Lung (tissue), 11 donors: ENCODE measurements at regions not wholly inside any gene's neighbourhood (a gene's known extent, or its start where the extent isn't known, plus 50 kb on each side); places are given as distances from the start of the nearest gene placed in this dataset.
"Not testable (repeated sequence)": the region's sequence is repeated elsewhere in the genome, so short reads cannot be mapped to it uniquely, and the experiment has no call there.

Experiments used
- ATAC-seq: fragments of 200-7000 bp; cut with Tn5 transposase; one replicate; pipeline ENCODE4 v1.9.1; 2020; ENCODE audit warnings: moderate number of reproducible peaks; ENCODE audit not compliant: insufficient read depth, low FRiP score
- DNase-seq, 3 donors: peaks; one replicate each; pipeline ENCODE4 v3.0.0-alpha.2; 2013 to 2017
- H3K27ac ChIP-seq, 2 donors: one replicate each; pipeline ENCODE4 v1.5.1; 2013; ENCODE audit warnings: mild to moderate bottlenecking in 2 of 2, moderate library complexity in 2 of 2, control low read depth in 1 of 2, inconsistent platforms in 1 of 2, low read depth in 1 of 2, low read length in 1 of 2
- H3K27me3 ChIP-seq, 3 donors: one replicate each; pipeline ENCODE4 v1.5.1; 2013; ENCODE audit warnings: low read length in 2 of 3; ENCODE audit not compliant: control insufficient read depth in 3 of 3, insufficient read depth in 3 of 3
- H3K36me3 ChIP-seq, 4 donors: one replicate each; pipeline ENCODE4 v1.5.1; 2013; ENCODE audit warnings: low read length in 4 of 4, mild to moderate bottlenecking in 1 of 4, moderate library complexity in 1 of 4; ENCODE audit not compliant: control insufficient read depth in 4 of 4, insufficient read depth in 4 of 4
- H3K4me1 ChIP-seq, 5 donors: one replicate each; pipeline ENCODE4 v1.5.1; 2013; ENCODE audit warnings: low read length in 5 of 5, mild to moderate bottlenecking in 2 of 5, moderate library complexity in 1 of 5; ENCODE audit not compliant: control insufficient read depth in 5 of 5, insufficient read depth in 5 of 5
- H3K4me3 ChIP-seq: one replicate; pipeline ENCODE4 v1.5.1; 2013; ENCODE audit warnings: mild to moderate bottlenecking, control low read depth, moderate library complexity
- H3K9ac ChIP-seq, 2 donors: one replicate each; pipeline ENCODE4 v1.5.1; 2013; ENCODE audit warnings: low read length in 2 of 2, control low read depth in 1 of 2; ENCODE audit not compliant: insufficient read depth in 1 of 2
- H3K9me3 ChIP-seq, 4 donors: one replicate each; pipeline ENCODE4 v1.5.1; 2013; ENCODE audit warnings: low read length in 3 of 4, mild to moderate bottlenecking in 1 of 4, moderate library complexity in 1 of 4; ENCODE audit not compliant: control insufficient read depth in 4 of 4, insufficient read depth in 3 of 4
- WGBS, 2 donors: extraction: QIAGEN DNeasy Blood & Tissue Kit; methylation state at CpG; one replicate each; pipeline ENCODE4 v1.1.7; 2013; 5-methylcytosine and 5-hydroxymethylcytosine counted together
- TF ChIP-seq, protein P1 (sequence below): IDR thresholded peaks from 2 replicates; pipeline ENCODE4 v1.5.1; 2012; ENCODE audit warnings: mild to moderate bottlenecking; ENCODE audit errors: control extremely low read depth, extremely low read depth
- donor health status: control.
- donor health status: control.
- donor health status: Bipolar disorder and iron deficiency.
- donor health status: healthy.
- donor health status: DM: yes; HTN: yes; CAD: no.

DNA sequence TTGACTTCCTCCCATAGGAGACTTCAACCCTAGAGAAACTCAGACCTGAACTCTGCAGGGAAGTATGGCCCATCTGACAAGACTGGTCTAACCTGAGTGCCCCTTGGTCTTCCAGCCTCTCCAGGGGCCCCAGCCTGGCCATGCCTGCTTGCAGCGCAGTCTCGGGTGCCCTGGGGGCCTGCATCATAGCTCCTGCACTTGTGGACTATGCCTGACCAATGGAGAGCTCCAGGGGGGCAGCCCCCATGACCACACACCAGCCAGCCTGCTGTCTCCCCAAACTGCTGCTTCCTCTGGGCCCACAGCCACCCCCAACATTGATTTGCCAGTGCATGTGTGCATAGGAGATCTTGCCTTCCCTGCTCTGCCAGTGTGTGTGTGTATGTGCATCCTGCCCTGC lies 608.6 kb upstream of the MARCKS start:
- Histone ChIP-seq H3K4me1 (no peaks in the 10 kb centered on the region), H3K36me3 (no peaks in the 10 kb centered on the region), H3K27me3 (no peaks in the 10 kb centered on the region), H3K27ac (no peak overlapping the region), H3K9ac (no peak overlapping the region), H3K9me3 (peaks cover 0 to 5% (median 2%) of the 10 kb centered on the region in 4 donors), H3K4me3 (no peak overlapping the region)
- TF ChIP-seq, protein P1, sequence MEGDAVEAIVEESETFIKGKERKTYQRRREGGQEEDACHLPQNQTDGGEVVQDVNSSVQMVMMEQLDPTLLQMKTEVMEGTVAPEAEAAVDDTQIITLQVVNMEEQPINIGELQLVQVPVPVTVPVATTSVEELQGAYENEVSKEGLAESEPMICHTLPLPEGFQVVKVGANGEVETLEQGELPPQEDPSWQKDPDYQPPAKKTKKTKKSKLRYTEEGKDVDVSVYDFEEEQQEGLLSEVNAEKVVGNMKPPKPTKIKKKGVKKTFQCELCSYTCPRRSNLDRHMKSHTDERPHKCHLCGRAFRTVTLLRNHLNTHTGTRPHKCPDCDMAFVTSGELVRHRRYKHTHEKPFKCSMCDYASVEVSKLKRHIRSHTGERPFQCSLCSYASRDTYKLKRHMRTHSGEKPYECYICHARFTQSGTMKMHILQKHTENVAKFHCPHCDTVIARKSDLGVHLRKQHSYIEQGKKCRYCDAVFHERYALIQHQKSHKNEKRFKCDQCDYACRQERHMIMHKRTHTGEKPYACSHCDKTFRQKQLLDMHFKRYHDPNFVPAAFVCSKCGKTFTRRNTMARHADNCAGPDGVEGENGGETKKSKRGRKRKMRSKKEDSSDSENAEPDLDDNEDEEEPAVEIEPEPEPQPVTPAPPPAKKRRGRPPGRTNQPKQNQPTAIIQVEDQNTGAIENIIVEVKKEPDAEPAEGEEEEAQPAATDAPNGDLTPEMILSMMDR, result no peak
- DNase-seq (no peak), ATAC-seq (no peak)
- WGBS, 2 donors, result 64 to 68% methylated on average over 2 of the region's 2 CpGs

DNA sequence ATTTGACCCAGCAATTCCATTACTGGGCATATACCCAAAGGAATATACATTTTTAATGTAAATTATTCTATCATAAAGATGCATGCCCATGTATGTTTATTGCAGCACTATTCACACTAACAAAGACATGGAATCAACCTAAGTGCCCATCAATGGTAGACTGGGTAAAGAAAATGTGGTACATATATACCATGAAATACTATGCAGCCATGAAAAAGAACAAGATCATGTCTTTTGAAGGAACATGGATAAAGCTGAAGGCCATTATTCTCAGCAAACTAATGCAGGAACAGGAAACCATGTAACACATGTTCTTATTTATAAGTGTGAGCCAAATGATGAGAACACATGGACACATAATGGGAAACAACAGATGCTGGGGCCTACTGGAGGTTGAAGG lies 603.0 kb upstream of the MARCKS start:
- H3K9me3 ChIP-seq, H3K27me3 ChIP-seq, H3K4me3 ChIP-seq, H3K36me3 ChIP-seq, H3K9ac ChIP-seq, DNase-seq, H3K4me1 ChIP-seq, H3K27ac ChIP-seq, ATAC-seq: not testable (repeated sequence)

DNA sequence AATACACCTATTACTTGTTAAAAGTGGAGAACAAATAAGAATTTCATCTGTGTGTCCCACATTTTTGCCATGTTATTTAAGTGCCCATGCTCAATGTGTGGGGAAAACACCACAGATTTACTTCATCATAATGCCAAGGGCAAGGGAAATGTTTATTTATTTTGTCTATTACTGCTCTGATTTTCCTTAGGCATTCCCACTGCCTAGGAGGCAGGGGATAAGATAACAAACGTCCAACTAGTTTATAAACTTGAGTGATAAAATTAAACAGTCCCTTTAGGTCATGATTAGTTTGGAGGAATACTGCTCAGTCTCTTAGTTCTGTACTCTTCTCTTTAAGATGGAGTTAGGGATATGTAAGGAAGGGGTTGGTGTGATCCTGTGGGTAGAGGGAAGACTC lies 598.4 kb upstream of the MARCKS start:
- 43% methylated on average over 1 of the region's 1 CpG for WGBS, 2 donors
- Histone ChIP-seq H3K9me3 (peaks cover 0 to 6% (median 0%) of the 10 kb centered on the region in 4 donors), H3K36me3 (no peaks in the 10 kb centered on the region), H3K27me3 (no peaks in the 10 kb centered on the region), H3K4me3 (no peak overlapping the region), H3K27ac (no peak overlapping the region), H3K4me1 (no peaks in the 10 kb centered on the region), H3K9ac (no peak overlapping the region)
- TF ChIP-seq, protein P1, result no peak
- DNase-seq, result no peak
- no peak for ATAC-seq

DNA sequence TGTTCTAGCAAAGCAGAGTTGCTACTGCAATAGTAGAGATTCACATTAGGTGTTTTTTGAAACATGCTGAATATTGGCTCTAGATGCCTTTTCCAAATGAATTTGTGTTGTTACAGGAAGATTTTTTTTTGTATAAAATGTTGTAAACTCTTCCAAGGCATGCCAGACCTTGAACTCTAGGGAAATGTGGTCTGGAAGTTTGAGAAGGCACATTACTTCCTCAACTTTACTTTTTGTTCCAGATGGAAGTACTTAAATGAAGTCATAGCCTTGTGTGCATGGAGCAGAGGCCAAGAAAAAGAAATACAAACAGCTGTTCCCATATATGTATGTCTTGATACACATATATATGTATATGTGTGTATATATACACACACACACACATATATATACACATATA lies 585.7 kb upstream of the MARCKS start:
- TF ChIP-seq, protein P1, result no peak
- no peaks in the 10 kb centered on the region for H3K4me1 ChIP-seq
- ATAC-seq, result no peak

More for the DNA sequence above, 585.7 kb upstream of the MARCKS start:
- DNase-seq, result no peak
- Histone ChIP-seq H3K27ac (no peak overlapping the region), H3K9me3 (peaks cover 0 to 28% (median 19%) of the 10 kb centered on the region in 4 donors), H3K36me3 (no peaks in the 10 kb centered on the region), H3K9ac (no peak overlapping the region), H3K27me3 (no peaks in the 10 kb centered on the region), H3K4me3 (no peak overlapping the region)
